IMR-90 (cell line): ENCODE measurements at regions not wholly inside any gene's neighbourhood (a gene's known extent, or its start where the extent isn't known, plus 50 kb on each side); places are given as distances from the start of the nearest gene placed in this dataset.

ENCODE experiments used
- ATAC-seq: fragments of 200-7000 bp; cut with Tn5 transposase; 2 replicates; pipeline ENCODE4 v1.9.1; 2020; ENCODE audit warnings: low read depth, mild to moderate bottlenecking, moderate library complexity
- BruUV-seq: library from RNA; stranded (reverse); fragments of 400-500 nt; replicated peaks from 2 replicates; lab custom pipeline; 2021; lab: Mats Ljungman, UMichigan
- CTCF ChIA-PET: fragments of 300-600 bp; formaldehyde crosslinking; extraction: SDS; loops from one replicate; lab custom pipeline; 2021; ENCODE audit warnings: antibody characterized with exemption; lab: Yijun Ruan, JAX
- POLR2A ChIA-PET: fragments of 300-600 bp; sonication (Branson Sonifier 250); formaldehyde crosslinking; loops from one replicate; lab custom pipeline; 2022; ENCODE audit warnings: antibody characterized with exemption; ENCODE audit not compliant: unreplicated experiment; lab: Charles Lee
- DNase-seq: peaks from one replicate; pipeline ENCODE4 v3.0.0; 2013
- H2AFZ ChIP-seq: replicated peaks from 2 replicates; pipeline ENCODE3; 2013; ENCODE audit warnings: low read length, mild to moderate bottlenecking; ENCODE audit not compliant: poor library complexity
- H2AK5ac ChIP-seq: 2 replicates; pipeline ENCODE4 v1.6.1; 2013; ENCODE audit warnings: low read depth, low read length, inconsistent platforms
- H2AK9ac ChIP-seq: replicated peaks from 2 replicates; pipeline ENCODE3; 2013; ENCODE audit warnings: mild to moderate bottlenecking, low read depth, low read length, moderate library complexity; ENCODE audit not compliant: poor library complexity
- H2BK120ac ChIP-seq: 2 replicates; pipeline ENCODE4 v1.6.1; 2013; ENCODE audit warnings: low read depth, low read length, inconsistent platforms
- H2BK15ac ChIP-seq: 3 replicates; pipeline ENCODE4 v1.6.1; 2013; ENCODE audit warnings: low read depth, low read length, inconsistent platforms
- H2BK20ac ChIP-seq: 2 replicates; pipeline ENCODE4 v1.6.1; 2013; ENCODE audit warnings: low read depth, mild to moderate bottlenecking, inconsistent platforms, low read length, moderate library complexity
- H2BK5ac ChIP-seq: 2 replicates; pipeline ENCODE4 v1.6.1; 2013; ENCODE audit warnings: mild to moderate bottlenecking, low read depth, low read length, inconsistent platforms; ENCODE audit not compliant: poor library complexity, severe bottlenecking
- H3K14ac ChIP-seq: replicated peaks from 2 replicates; pipeline ENCODE4 v1.6.1; 2013; ENCODE audit warnings: low read depth, low read length, inconsistent platforms
- H3K18ac ChIP-seq: 2 replicates; pipeline ENCODE4 v1.6.1; 2013; ENCODE audit warnings: low read depth, low read length, control low read depth
- H3K23ac ChIP-seq: 2 replicates; pipeline ENCODE4 v1.6.1; 2013; ENCODE audit warnings: low read depth, low read length, inconsistent platforms
- H3K27ac ChIP-seq: 2 replicates; pipeline ENCODE4 v1.5.1; 2013; ENCODE audit warnings: mild to moderate bottlenecking, control low read depth, low read length; ENCODE audit not compliant: insufficient read depth
- H3K27me3 ChIP-seq: 2 replicates; pipeline ENCODE4 v1.6.1; 2013; ENCODE audit warnings: low read length; ENCODE audit not compliant: control insufficient read depth, insufficient read depth
- H3K36me3 ChIP-seq: 2 replicates; pipeline ENCODE4 v1.6.1; 2013; ENCODE audit warnings: low read length, mixed read lengths; ENCODE audit not compliant: control insufficient read depth, insufficient read depth
- H3K4ac ChIP-seq: 2 replicates; pipeline ENCODE4 v1.6.1; 2013; ENCODE audit warnings: low read depth, low read length, inconsistent platforms
- H3K4me1 ChIP-seq: 2 replicates; pipeline ENCODE4 v1.6.1; 2013; ENCODE audit warnings: low read length, mixed read lengths; ENCODE audit not compliant: control insufficient read depth, insufficient read depth
- H3K4me2 ChIP-seq: 2 replicates; pipeline ENCODE4 v1.6.1; 2013; ENCODE audit warnings: low read depth, mild to moderate bottlenecking, control low read depth, low read length, moderate library complexity
- H3K4me3 ChIP-seq: 2 replicates; pipeline ENCODE4 v1.5.1; 2013; ENCODE audit warnings: low read depth, mild to moderate bottlenecking, control low read depth, low read length, moderate library complexity; ENCODE audit not compliant: insufficient read depth
- H3K56ac ChIP-seq: 2 replicates; pipeline ENCODE4 v1.6.1; 2013; ENCODE audit warnings: low read length, inconsistent platforms; ENCODE audit not compliant: insufficient read depth; ENCODE audit errors: extremely low read depth
- H3K79me1 ChIP-seq, 2 experiments: 2 replicates each; pipeline ENCODE4 v1.6.1; 2013; ENCODE audit warnings: low read length in 2 of 2, inconsistent platforms in 1 of 2, low read depth in 1 of 2
- H3K9ac ChIP-seq: 2 replicates; pipeline ENCODE4 v1.6.1; 2013; ENCODE audit warnings: low read depth, low read length, control low read depth
- H3K9me1 ChIP-seq: 2 replicates; pipeline ENCODE4 v1.6.1; 2013; ENCODE audit warnings: low read length, inconsistent platforms; ENCODE audit not compliant: insufficient read depth
- H3K9me3 ChIP-seq: 2 replicates; pipeline ENCODE4 v1.6.1; 2013; ENCODE audit warnings: low read length; ENCODE audit not compliant: control insufficient read depth, insufficient read depth
- H4K20me1 ChIP-seq: 2 replicates; pipeline ENCODE4 v1.6.1; 2013; ENCODE audit warnings: low read length, inconsistent platforms; ENCODE audit not compliant: insufficient read depth
- H4K5ac ChIP-seq: 2 replicates; pipeline ENCODE4 v1.6.1; 2013; ENCODE audit warnings: mild to moderate bottlenecking, low read depth, low read length, control low read depth
- H4K8ac ChIP-seq, 2 experiments: 2 replicates each; pipeline ENCODE4 v1.6.1; 2013; ENCODE audit warnings: low read depth in 2 of 2, low read length in 2 of 2, control low read depth in 1 of 2, inconsistent platforms in 1 of 2
- H4K91ac ChIP-seq: 2 replicates; pipeline ENCODE4 v1.6.1; 2013; ENCODE audit warnings: low read depth, low read length, inconsistent platforms; ENCODE audit not compliant: insufficient read depth
- BHLHE40 ChIP-seq: fragments of 150-350 bp; IDR thresholded peaks from 2 replicates; pipeline ENCODE4 v1.6.1; 2016; ENCODE audit warnings: mild to moderate bottlenecking, low read depth, low read length
- CEBPB ChIP-seq: IDR thresholded peaks from 2 replicates; pipeline ENCODE4 v1.6.1; 2012; ENCODE audit warnings: low read depth, low read length, improper control_type of control experiment
- CHD1 ChIP-seq: IDR thresholded peaks from 2 replicates; pipeline ENCODE4 v1.6.1; 2012; ENCODE audit warnings: low read depth, low read length, improper control_type of control experiment
- CTCF ChIP-seq: conservative IDR thresholded peaks from 2 replicates; pipeline ENCODE4 v1.5.1; 2012; ENCODE audit warnings: mild to moderate bottlenecking, low read depth, low read length, improper control_type of control experiment
- FOS ChIP-seq: fragments of 150-350 bp; IDR thresholded peaks from 2 replicates; pipeline ENCODE4 v1.6.1; 2016; ENCODE audit warnings: low read depth, low read length
- MAFK ChIP-seq: IDR thresholded peaks from 2 replicates; pipeline ENCODE4 v1.6.1; 2012; ENCODE audit warnings: low read depth, low read length, improper control_type of control experiment
- MAZ ChIP-seq: IDR thresholded peaks from 2 replicates; pipeline ENCODE4 v1.6.1; 2012; ENCODE audit warnings: low read depth, mild to moderate bottlenecking, low read length, improper control_type of control experiment, moderate library complexity, borderline replicate concordance
- MXI1 ChIP-seq: IDR thresholded peaks from 2 replicates; pipeline ENCODE4 v1.6.1; 2012; ENCODE audit warnings: low read depth, mild to moderate bottlenecking, low read length, moderate library complexity, borderline replicate concordance
- NFE2L2 ChIP-seq: fragments of 150-350 bp; IDR thresholded peaks from 2 replicates; pipeline ENCODE4 v1.6.1; 2016; ENCODE audit warnings: low read depth, mild to moderate bottlenecking, low read length
- POLR2A ChIP-seq: IDR thresholded peaks from 2 replicates; pipeline ENCODE4 v1.6.1; 2012; ENCODE audit warnings: mild to moderate bottlenecking, low read depth, low read length
- RAD21 ChIP-seq: IDR thresholded peaks from 2 replicates; pipeline ENCODE4 v1.6.1; 2012; ENCODE audit warnings: low read length, improper control_type of control experiment
- RCOR1 ChIP-seq: IDR thresholded peaks from 2 replicates; pipeline ENCODE4 v1.6.1; 2012; ENCODE audit warnings: mild to moderate bottlenecking, low read length, improper control_type of control experiment; ENCODE audit not compliant: insufficient replicate concordance
- RFX5 ChIP-seq: IDR thresholded peaks from 2 replicates; pipeline ENCODE4 v1.8.0; 2012; ENCODE audit warnings: low read depth, mild to moderate bottlenecking, low read length, moderate library complexity
- SMC3 ChIP-seq: fragments of 150-350 bp; IDR thresholded peaks from 2 replicates; pipeline ENCODE4 v1.6.1; 2016; ENCODE audit warnings: low read depth, mild to moderate bottlenecking, antibody characterized with exemption, low read length, moderate library complexity
- USF2 ChIP-seq: fragments of 150-350 bp; IDR thresholded peaks from 2 replicates; pipeline ENCODE4 v1.6.1; 2017; ENCODE audit warnings: mild to moderate bottlenecking, antibody characterized with exemption, low read length, low read depth
- WGBS, 2 experiments: methylation state at CpG; one replicate each; pipeline versions ENCODE4 v1.1.5 to v1.1.7; 2013; ENCODE audit warnings: missing lambda C conversion rate in 2 of 2; ENCODE audit not compliant: insufficient read length in 1 of 2; ENCODE audit errors: extremely low coverage in 2 of 2; 5-methylcytosine and 5-hydroxymethylcytosine counted together
- dilution Hi-C: fragments of 300-500 bp; cut with HindIII; formaldehyde crosslinking; loops from one replicate; pipeline ENCODE4 v1.14.3; 2018; ENCODE audit warnings: low sequenced_read_pairs; ENCODE audit not compliant: unreplicated experiment
- in situ Hi-C: fragments of 300-500 bp; cut with MboI; formaldehyde crosslinking; loops from 3 replicates; pipeline ENCODE4 v1.14.3; 2019; ENCODE audit warnings: low sequenced_read_pairs, inconsistent platforms, mixed read lengths
- intact Hi-C: fragments of 100-400 bp; cut with micrococcal nuclease; formaldehyde crosslinking; loops from 2 replicates; pipeline ENCODE4 v1.10.0; 2022
- TF ChIP-seq, protein P1 (sequence below): fragments of 150-350 bp; IDR thresholded peaks from 2 replicates; pipeline ENCODE4 v1.6.1; 2016; ENCODE audit warnings: low read depth, mild to moderate bottlenecking, low read length, moderate library complexity, borderline replicate concordance

DNA sequence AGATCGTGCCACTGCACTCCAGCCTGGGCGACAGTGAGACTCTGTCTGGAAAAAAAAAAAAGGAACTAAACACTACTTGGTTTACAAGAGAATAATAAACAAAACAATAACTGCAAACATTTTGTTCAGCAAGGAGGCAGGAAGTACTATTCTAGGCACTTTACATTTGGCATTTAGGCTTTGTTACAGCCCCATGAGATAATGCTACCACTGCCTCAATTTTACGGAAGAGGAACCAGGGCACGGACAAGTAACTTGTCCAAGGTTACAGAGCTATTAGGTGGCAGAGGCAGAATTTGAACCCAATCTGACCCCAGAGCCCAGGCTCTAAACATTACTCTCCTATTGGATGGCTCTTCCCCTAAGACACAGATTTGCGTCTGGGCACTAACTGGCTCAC is 108.7 kb upstream of the AKIP1 start:
- Histone ChIP-seq H3K56ac (no peak overlapping the region), H3K4me3 (no peak overlapping the region), H2AK5ac (no peak overlapping the region), H3K4me2 (no peak overlapping the region), H3K9ac (no peak overlapping the region), H4K8ac (no peak overlapping the region), H2AFZ (no peak overlapping the region), H3K23ac (no peak overlapping the region), H3K18ac (no peak overlapping the region), H2BK5ac (no peak overlapping the region), H3K4ac (no peak overlapping the region), H2BK20ac (no peak overlapping the region), H3K79me1 (peaks cover 33 to 89% of the 10 kb centered on the region in 2 experiments), H3K27me3 (no peaks in the 10 kb centered on the region), H4K5ac (no peak overlapping the region), H4K20me1 (peaks cover 31% of the 10 kb centered on the region), H2AK9ac (no peak overlapping the region), H3K36me3 (peaks cover 35% of the 10 kb centered on the region), H3K9me1 (peaks cover 37% of the 10 kb centered on the region), H4K91ac (no peak overlapping the region), H2BK120ac (no peak overlapping the region), H2BK15ac (no peak overlapping the region), H3K4me1 (peaks cover 7% of the 10 kb centered on the region), H3K14ac (no peak overlapping the region), H3K9me3 (no peaks in the 10 kb centered on the region), H3K27ac (no peak overlapping the region)
- intact Hi-C loops (no loop called here), dilution Hi-C loops (no loop called here), in situ Hi-C loops (no loop called here)
- BruUV-seq = no TSS peak
- ChIA-PET CTCF (no interaction called here), POLR2A (no interaction called here)
- no peak for TF ChIP-seq RCOR1
- TF ChIP-seq, protein P1, sequence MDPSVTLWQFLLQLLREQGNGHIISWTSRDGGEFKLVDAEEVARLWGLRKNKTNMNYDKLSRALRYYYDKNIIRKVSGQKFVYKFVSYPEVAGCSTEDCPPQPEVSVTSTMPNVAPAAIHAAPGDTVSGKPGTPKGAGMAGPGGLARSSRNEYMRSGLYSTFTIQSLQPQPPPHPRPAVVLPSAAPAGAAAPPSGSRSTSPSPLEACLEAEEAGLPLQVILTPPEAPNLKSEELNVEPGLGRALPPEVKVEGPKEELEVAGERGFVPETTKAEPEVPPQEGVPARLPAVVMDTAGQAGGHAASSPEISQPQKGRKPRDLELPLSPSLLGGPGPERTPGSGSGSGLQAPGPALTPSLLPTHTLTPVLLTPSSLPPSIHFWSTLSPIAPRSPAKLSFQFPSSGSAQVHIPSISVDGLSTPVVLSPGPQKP = no peak
- no peak for TF ChIP-seq CEBPB
- TF ChIP-seq RAD21 = no peak
- TF ChIP-seq FOS = no peak
- no peak for TF ChIP-seq MAFK
- no peak for TF ChIP-seq CTCF
- TF ChIP-seq NFE2L2 = no peak
- TF ChIP-seq MXI1 = no peak
- TF ChIP-seq RFX5 = no peak
- no peak for TF ChIP-seq MAZ
- no peak for TF ChIP-seq SMC3
- TF ChIP-seq BHLHE40 = no peak
- no peak for TF ChIP-seq CHD1
- no peak for TF ChIP-seq POLR2A
- TF ChIP-seq USF2 = no peak
- ATAC-seq = no peak
- DNase-seq = no peak
- WGBS, 2 experiments = 80% methylated on average over 1 of the region's 5 CpGs; no CpG with 5 or more reads in 1 of the 2 experiments
